GM19239 (cell line): ENCODE measurements at regions not wholly inside any gene's neighbourhood (a gene's known extent, or its start where the extent isn't known, plus 50 kb on each side); places are given as distances from the start of the nearest gene placed in this dataset.
"Not testable (repeated sequence)": the region's sequence is repeated elsewhere in the genome, so short reads cannot be mapped to it uniquely, and the experiment has no call there.

Experiments
- DNase-seq: peaks from one replicate; pipeline ENCODE4 v3.0.0; 2011; ENCODE audit warnings: low spot score; ENCODE audit not compliant: insufficient read length
- FAIRE-seq: peaks from 2 replicates; lab custom pipeline; 2011; peaks lifted over from hg19 to GRCh38; lab: Jason Lieb, UNC

GRCh38 chr10:2334575-2334974 is 597.2 kb upstream of the ADARB2 start:
- DNase-seq (no peak), FAIRE-seq (no peak)

- DNase-seq (no peak), FAIRE-seq (no peak)
Observed at GRCh38 chr10:2329082-2329481, 591.8 kb upstream of the ADARB2 start.

- DNase-seq (no peak), FAIRE-seq (no peak)
Observed at GRCh38 chr10:2326411-2326810, 589.1 kb upstream of the ADARB2 start.

DNA sequence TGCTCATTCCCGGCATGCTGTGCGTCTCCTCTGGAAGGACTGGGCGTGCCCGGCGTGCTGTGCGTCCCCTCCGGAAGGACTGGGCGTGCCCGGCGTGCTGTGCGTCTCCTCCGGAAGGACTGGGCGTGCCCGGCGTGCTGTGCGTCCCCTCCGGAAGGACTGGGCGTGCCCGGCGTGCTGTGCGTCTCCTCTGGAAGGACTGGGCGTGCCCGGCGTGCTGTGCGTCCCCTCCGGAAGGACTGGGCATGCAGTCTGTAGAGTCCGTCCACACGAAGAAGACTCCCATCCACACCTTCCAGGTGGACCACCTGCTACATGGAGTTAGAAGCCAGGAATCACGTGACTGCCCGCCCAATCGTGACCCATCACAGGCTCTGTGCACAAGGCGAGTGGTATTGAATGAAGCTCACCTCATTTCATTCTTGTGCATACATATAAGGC is 577.7 kb upstream of the ADARB2 start:
- not testable (repeated sequence) for FAIRE-seq

DNA sequence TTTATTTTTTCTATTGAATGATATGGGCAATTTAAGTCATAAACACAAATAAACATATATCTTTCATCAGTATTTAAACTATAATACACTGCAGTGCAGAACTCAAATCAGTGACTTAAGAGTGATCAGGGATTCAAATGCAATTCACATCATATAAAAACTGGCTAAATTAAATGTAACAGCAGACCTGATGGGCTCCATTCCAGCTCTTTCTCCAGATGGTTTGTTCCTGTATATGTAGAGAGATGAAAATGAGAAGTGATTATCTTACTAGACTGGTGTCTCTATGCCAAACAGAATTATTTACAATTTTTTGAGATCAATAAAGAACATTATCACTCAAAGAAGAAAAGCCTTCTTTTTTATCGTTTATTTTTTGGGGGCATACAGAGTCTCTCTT is 568.8 kb upstream of the ADARB2 start:
- FAIRE-seq = no peak
- DNase-seq = no peak

More for the DNA sequence above, 577.7 kb upstream of the ADARB2 start:
- not testable (repeated sequence) for DNase-seq

- DNase-seq = no peak
- FAIRE-seq = no peak
Observed at GRCh38 chr10:2303169-2303568, 565.8 kb upstream of the ADARB2 start.

DNA sequence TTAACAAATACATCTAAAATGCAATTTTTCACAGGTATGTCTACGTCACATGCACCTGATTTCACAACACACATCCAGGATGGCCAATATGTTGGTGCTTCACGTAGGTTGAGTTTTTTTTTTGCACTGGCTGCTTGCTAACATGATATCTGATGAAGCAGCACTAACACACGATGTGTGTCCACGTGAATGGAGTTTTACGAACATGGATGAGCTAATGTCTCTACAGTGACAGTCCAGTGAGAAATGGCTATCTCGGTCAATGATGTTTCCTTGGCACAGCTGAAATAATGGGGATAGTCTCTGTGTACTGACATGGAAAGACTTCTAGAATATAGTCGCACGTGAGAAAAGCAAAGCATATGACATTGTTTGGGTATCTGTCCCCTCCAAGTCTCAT is 563.9 kb upstream of the ADARB2 start:
- FAIRE-seq = no peak

DNA sequence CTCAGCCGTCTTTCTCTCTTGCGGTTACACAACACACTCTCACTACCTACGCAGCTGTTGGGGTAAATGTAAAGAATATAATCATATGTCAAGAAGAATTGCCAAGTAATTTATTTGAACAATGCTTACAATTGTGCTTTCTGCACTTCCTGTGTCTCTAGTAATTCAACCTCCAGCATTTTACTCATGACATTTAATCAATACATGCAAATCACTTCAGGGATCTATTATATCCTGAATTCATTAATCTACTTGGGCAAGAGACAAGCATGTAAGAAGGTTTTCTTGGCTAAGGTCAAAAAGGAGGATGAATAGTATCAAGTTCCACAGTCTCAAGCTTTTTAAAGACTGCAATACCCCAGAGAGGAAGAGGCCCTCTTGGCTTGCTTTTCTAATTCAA is 562.9 kb upstream of the ADARB2 start:
- DNase-seq (no peak), FAIRE-seq (no peak)

More for the DNA sequence above, 563.9 kb upstream of the ADARB2 start:
- DNase-seq = no peak

DNA sequence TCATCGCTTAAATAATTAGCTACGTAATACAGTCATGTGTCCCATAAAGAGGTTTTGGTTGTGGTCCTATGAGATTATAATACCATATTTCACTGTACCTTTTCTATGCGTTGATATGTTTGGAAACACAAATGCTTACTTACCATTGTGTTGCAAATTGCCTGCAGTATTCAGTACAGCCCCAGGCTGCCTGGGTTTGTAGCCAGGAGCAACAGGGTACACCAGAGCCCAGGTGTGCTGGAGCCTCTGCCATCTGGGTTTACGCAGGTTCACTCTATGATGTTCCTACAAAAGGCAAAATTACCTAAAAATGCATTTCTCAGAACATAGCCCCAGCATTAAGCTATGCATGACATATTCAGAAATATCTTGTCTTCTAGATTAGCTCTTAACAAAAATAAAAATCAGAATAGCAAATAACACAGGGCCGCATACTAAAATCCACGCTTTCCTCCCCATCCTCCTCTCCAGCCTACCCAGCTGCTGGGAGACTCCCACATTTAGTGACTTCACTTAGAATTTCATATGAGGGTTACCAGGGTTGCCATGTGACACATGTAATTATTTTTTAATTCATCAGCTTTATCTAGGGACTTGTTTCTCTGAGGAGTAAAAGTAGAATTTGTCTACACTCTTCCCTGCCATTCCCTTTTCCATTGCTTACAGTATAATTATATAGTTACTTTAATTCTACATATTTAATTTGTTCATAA is 559.0 kb upstream of the ADARB2 start:
- FAIRE-seq (no peak), DNase-seq (no peak)

DNA sequence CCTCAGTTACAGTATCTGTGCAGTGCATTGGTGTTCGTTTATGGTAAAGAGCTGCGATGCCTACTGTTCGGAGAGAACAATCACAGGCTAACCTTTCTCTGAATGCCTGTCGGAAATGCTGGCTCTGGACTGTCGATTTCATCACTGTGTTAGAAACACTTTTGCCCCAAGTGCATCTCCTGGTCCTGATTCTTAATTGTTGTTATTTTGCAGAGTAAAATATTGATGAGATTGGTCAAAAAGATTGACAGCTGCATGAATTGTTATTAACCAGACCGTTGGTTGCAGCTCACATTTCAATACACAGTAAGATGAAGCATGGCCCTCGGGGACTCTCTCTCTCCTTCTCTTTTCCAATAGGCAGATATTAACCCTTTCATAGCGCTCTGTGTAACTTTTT is 557.4 kb upstream of the ADARB2 start:
- DNase-seq (no peak), FAIRE-seq (no peak)

DNA sequence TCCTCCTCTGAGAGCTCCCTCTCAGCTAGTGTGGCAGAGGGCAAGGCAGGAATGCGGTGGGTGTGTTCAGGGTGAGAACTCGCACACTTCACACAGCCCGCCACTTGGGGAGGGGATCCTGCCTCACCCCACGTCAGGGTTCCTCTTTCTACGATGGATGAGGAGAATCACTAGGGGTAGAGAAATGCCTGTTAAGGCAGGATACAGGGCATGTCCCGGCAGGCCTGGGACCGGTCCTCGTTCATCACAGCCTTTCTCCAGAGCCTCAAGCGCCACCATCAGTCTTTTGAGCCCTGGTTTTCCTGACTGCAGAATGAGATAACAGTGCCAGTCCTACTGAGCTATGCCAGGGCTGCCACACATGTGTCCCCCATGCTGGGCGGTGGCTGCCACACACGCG is 546.7 kb upstream of the ADARB2 start:
- DNase-seq (no peak), FAIRE-seq (no peak)

DNA sequence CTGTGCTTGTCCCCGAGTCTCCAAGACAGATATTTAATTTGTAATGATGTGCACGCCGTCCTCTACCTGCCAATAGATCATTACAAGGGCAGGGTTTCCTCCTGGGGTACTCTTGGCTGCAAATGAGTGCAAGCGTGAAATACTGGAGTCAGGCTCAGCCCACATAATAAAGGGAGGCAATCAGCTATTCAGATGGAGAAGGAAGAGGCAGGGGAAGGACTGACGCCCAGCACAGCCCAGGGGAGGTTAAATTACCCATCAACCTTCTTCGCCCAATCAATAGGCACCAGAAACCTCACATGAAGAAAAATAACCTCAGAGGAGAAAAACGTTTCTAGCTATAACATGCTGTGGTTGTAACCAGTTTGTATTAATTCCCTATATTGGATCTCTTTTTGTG is 544.9 kb upstream of the ADARB2 start:
- FAIRE-seq (no peak), DNase-seq (no peak)

- FAIRE-seq (no peak), DNase-seq (no peak)
Observed at GRCh38 chr10:2280713-2281300, 543.5 kb upstream of the ADARB2 start.

DNA sequence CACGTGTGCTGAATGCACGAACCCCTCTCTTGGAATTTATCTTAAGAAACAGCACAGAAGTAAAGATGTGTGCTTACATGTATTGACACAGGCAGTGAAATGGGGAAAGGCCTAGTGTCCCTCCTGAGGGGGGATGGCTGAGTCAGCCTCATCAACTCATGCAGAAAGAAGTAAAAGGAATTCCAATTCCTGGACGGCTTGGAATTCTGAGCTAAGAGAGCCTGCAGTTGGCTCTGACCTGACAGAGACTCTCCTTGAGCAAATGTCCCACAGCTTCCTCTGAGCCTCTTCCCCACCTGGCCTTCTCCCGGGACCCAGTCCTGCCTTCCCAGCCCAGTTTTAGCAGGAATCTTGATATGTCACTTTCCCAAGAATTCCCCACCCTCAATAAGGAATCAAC is 542.4 kb upstream of the ADARB2 start:
- FAIRE-seq (no peak), DNase-seq (no peak)

DNA sequence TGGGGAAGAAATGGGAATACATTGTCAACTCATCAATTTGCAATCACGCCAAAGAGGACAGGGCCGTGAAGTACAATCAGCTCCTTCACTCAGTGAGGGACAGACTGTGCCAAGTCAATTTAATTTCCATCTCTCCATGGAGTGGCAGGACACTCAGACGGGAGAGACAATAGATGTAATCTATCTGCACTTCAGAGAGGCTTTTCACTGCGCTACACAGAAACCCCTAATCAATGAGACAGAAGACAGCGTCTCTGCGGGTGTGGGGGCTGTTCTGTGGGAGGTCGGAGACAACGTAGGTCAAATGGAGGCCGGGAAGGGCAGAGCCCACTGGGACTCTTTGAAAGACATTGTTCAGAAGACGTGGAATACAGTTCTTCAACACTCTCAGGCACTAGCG is 541.0 kb upstream of the ADARB2 start:
- no peak for DNase-seq
- no peak for FAIRE-seq

GRCh38 chr10:2263561-2263960 is 526.2 kb upstream of the ADARB2 start:
- FAIRE-seq (no peak), DNase-seq (no peak)

- FAIRE-seq (no peak), DNase-seq (no peak)
Observed at GRCh38 chr10:2262878-2263277, 525.6 kb upstream of the ADARB2 start.

DNA sequence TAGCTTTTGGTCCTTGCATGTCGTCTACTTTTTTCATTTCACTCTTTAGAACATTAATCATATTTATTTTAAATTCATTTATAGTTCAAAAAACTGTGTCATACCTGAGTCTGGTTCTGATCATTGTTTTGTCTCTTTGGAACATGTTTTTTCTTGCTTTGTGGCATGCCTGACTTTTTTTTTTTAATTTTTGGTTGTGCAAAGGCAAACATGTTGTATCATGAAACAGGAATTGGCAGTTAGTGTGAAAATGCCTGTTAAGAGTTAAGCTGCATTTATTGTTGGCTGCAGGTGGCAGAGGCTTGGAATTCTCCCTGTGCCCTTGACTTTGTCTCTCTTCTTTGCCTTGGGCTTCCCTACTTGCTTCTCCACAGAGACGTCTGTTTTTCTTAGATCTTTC is 525.0 kb upstream of the ADARB2 start:
- no peak for DNase-seq
- FAIRE-seq = no peak

DNA sequence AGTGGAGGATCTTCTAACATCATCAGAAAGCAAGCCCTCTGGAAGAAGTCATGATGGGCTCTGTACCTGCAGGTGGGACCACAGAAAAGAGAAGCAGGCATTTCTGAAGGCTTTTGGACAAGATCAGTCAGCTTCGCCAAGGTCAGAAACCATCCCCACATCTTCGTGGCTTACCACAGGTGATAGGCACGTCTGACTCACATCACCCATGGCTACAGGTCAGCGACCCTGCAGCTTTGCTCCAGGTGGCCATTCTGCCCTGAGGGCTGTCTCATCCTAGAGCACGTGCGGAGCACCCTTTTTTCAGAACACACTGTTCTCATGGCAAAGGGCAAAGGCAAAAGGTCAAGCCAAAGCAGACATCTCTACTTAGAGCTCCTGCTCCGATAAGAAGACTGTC is 518.9 kb upstream of the ADARB2 start:
- FAIRE-seq (no peak), DNase-seq (no peak)

GRCh38 chr10:2252096-2252495 is 514.8 kb upstream of the ADARB2 start:
- no peak for FAIRE-seq
- no peak for DNase-seq

DNA sequence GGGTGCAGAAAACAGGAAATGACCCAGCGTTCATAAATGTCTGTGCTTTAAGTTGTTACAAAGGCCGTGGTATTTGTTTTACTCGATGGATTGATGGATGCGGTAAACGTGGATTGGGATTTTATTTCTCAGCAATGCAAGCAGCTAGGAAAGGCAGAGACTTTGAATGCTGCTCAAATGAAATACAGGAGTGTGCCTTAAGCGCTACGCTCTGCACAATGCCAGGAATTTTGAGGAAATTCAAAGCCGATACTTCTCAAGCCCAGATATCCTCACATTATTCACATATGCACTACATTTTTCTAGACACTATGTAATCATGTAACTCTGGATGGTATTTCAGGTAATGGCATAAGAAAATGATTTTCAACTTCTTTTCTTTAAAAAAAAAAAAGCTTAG is 514.3 kb upstream of the ADARB2 start:
- FAIRE-seq (no peak), DNase-seq (no peak)

GRCh38 chr10:2246747-2247146 is 509.4 kb upstream of the ADARB2 start:
- FAIRE-seq (no peak), DNase-seq (no peak)
